OCI-LY7 (cell line): ENCODE measurements at regions not wholly inside any gene's neighbourhood (a gene's known extent, or its start where the extent isn't known, plus 50 kb on each side); places are given as distances from the start of the nearest gene placed in this dataset.

Source experiments
- EZH2phosphoT487 ChIP-seq: fragments of 200-600 bp; sonication (generic); IDR thresholded peaks from 2 replicates; pipeline ENCODE4 v1.6.1; 2018; ENCODE audit warnings: low read depth, borderline replicate concordance, mild to moderate bottlenecking, mixed run types, antibody characterized with exemption, low read length, moderate library complexity, mixed read lengths
- TF ChIP-seq, protein P1 (sequence below): fragments of 200-600 bp; sonication (generic); conservative IDR thresholded peaks from 2 replicates; pipeline ENCODE4 v1.5.1; 2014; ENCODE audit warnings: mild to moderate bottlenecking, antibody characterized with exemption, low read length, moderate library complexity, mixed read lengths

DNA sequence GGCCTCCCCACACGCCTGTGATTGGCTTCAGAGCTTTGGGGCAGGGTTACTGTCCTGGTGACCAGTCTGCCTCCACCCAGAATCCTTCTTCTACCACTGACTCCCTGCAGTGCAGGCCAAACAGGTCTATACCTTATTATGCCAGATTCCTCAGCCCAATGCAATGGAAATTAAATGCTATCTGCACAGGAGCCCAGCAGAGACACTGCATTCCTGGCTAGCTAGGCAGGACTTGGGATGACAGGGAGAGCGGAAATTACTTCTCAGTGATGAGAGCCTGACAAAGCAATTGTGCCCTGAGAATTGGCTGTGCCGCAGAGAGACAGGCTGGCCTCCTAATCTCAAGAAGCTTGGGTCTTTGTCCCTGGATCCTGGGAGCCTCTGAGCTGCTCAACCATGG is 143.8 kb upstream of the NCAM1 start:
- TF ChIP-seq, protein P1, sequence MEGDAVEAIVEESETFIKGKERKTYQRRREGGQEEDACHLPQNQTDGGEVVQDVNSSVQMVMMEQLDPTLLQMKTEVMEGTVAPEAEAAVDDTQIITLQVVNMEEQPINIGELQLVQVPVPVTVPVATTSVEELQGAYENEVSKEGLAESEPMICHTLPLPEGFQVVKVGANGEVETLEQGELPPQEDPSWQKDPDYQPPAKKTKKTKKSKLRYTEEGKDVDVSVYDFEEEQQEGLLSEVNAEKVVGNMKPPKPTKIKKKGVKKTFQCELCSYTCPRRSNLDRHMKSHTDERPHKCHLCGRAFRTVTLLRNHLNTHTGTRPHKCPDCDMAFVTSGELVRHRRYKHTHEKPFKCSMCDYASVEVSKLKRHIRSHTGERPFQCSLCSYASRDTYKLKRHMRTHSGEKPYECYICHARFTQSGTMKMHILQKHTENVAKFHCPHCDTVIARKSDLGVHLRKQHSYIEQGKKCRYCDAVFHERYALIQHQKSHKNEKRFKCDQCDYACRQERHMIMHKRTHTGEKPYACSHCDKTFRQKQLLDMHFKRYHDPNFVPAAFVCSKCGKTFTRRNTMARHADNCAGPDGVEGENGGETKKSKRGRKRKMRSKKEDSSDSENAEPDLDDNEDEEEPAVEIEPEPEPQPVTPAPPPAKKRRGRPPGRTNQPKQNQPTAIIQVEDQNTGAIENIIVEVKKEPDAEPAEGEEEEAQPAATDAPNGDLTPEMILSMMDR: no peak
- TF ChIP-seq EZH2phosphoT487: no peak
